H7 (cell line): ENCODE measurements at regions not wholly inside any gene's neighbourhood (a gene's known extent, or its start where the extent isn't known, plus 50 kb on each side); places are given as distances from the start of the nearest gene placed in this dataset.
A peak's percentile ranks its signal among the peaks of the same experiment; 100 is the strongest.
"Not testable (repeated sequence)": the region's sequence is repeated elsewhere in the genome, so short reads cannot be mapped to it uniquely, and the experiment has no call there.

Source experiments
- DNase-seq: peaks from one replicate; pipeline ENCODE4 v3.0.0; 2012
- H3K27me3 ChIP-seq: 2 replicates; pipeline ENCODE4 v1.6.0; 2011; ENCODE audit warnings: mild to moderate bottlenecking, low read length; ENCODE audit not compliant: control insufficient read depth, insufficient read depth
- H3K36me3 ChIP-seq: replicated peaks from 2 replicates; pipeline ENCODE4 v1.5.1; 2011; ENCODE audit warnings: low read length; ENCODE audit not compliant: control insufficient read depth, insufficient read depth
- H3K4me3 ChIP-seq: 2 replicates; pipeline ENCODE4 v1.5.1; 2011; ENCODE audit warnings: low read depth, mild to moderate bottlenecking, control low read depth, low read length, moderate library complexity; ENCODE audit not compliant: insufficient read depth

DNA sequence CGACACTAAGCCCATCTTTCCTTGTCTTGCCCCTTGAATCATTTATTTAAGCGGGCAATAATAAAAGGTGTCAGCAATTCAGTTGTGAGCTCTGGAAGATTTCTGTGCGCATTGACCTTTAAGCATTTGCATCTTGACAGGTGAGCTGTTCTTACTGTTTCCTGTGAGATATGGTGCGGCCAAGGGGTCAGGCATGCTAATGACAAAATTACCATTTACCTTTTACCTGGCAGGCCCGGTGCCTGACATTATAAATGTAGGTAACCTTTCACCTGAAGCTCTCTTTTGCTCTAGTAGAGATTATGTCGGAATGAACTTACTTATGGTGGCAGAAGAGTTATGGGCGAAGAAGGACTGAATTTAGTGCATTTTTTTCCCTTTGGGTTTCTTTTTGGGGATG is 89.3 kb upstream of the EEF1E1 start:
- no peak overlapping the region for H3K4me3 ChIP-seq
- DNase-seq, result no peak
- no peaks in the 10 kb centered on the region for H3K36me3 ChIP-seq
- H3K27me3 ChIP-seq, result no peaks in the 10 kb centered on the region

DNA sequence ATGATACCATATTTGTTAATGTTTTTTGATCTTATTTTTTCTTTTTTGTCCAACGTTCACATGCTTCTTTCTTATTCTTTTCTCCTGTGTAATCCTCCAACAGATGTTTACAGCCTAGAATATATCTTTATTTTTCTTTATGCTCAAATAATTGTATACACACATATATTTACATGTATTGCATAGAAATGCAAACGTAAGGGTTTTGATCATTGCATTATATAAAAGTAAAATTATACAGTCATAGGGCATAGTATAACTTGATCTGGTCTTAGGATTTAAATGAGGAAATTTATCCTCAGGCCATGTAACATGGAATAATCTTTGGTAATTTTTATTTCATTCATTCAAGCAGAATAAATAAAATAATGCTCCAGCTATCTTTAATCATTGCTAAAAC is 84.9 kb upstream of the EEF1E1 start:
- Histone ChIP-seq H3K27me3 (no peaks in the 10 kb centered on the region), H3K4me3 (no peak overlapping the region), H3K36me3 (no peaks in the 10 kb centered on the region)
- no peak for DNase-seq

DNA sequence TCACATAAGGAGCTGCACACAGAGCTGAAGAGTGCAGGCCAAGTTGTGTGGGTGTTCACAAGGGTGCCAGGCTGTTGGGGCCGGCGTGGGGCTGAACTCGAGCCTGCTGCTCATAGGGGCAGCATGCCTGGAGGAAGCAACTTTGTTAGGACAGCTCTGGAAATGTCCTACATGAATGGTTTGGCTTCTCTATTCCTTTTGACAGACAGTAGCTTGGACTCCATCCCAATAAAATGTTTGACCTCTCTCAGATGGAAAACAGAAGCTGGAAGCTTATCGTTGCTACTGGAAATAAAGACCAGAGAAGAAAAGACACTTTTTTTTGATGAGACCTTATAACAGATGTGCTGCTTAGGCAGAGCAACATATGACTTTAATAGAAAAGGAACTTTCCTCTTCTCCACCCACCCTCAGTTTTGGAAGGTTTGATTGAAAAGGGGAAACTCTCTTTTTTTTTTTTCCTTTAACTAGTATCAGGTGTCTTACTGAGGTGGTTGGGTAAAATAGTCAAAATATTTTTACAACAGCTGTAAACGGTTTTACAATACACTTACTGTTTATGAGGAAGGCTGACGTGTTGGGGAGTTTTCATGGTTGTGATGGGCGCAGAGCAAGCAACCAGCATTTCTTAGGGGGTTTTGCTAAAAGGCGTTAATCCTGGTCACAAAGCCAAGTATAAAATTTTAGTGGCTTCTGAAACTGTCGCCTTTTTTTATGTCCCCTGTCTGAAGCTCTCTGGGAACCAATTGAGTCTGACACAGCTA is 80.7 kb upstream of the EEF1E1 start:
- no peaks in the 10 kb centered on the region for H3K36me3 ChIP-seq
- H3K27me3 ChIP-seq, result no peaks in the 10 kb centered on the region

DNA sequence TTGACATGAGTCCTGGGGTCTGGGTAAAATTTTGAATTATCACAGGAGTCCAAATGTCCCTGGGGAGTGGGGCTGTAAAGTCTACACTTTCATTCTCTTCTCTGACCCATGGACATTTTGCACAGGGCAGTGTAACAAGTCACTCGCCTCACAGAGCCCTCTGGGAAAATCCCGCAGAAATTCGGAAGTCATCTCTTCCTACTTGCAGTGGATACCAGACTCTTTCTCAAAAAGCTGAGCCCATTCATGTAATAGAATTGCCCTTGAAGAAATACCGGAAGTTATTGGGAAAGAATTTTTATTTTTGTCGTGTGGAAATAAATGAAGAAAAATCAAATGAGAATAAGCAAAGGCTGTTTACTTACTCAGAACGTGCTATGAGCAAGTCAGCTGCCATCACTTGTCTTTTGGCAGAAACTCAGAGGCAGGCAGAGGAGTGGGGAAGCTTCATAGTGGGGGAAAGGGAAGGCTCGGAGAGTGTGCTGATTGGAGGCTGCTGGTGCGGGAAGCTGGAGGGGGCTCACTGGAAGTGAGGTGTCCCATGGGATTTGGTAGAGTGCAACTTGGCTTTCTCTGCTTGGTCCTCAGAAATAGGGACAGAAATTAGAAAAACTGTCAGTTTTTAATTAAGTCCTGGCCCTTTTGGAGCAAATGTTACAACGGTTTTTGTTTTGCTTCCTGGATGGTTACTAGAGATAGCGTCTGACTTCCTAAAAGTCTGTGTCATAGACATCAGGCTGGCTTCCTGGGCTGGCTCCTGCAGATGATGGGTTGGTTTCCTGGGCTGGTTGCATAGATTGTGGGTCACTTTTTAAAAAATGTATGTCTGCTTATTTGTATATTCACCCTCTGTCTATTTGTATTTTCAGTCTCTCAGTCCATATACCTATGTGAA is 79.8 kb upstream of the EEF1E1 start:
- Histone ChIP-seq H3K27me3 (no peaks in the 10 kb centered on the region), H3K36me3 (no peaks in the 10 kb centered on the region), H3K4me3 (no peak overlapping the region)
- DNase-seq, result no peak

More for the DNA sequence above, 80.7 kb upstream of the EEF1E1 start:
- DNase-seq, result no peak
- no peak overlapping the region for H3K4me3 ChIP-seq

DNA sequence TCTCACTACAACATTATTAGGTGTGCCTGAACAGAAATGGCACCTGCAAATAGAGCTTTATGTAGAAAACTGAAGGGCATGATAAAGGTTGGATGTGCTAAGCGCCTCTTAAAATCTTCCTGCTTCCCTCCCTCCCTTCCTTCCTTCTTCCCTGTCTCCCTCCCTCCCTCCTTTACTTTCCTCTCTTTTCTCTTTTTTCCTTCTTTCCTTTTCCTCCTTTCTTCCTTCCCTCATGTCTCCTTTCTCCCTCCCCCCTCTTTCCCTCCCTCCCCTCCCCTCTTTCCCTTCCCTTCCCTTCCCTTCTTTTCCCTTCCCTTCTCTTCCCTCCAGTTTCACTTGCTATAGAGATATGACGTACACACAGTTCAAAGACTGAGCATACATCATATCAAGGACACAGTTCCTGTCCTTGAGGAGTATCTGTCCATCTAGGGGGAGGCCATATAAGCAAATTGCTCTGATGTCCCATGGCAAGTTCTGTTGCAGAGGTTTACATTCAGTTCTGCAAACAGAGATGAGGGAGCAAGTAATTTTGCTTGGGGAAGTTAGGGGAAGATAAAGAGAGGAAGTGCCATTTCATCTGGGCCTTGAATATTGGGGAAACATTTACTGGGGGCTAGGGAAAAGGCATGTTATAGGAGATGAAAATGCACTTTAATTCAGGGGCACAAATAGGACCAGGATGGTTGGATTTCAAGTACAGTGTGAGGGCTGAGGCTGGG is 79.0 kb upstream of the EEF1E1 start:
- Histone ChIP-seq H3K36me3 (no peaks in the 10 kb centered on the region), H3K4me3 (no peak overlapping the region), H3K27me3 (no peaks in the 10 kb centered on the region)
- no peak for DNase-seq

DNA sequence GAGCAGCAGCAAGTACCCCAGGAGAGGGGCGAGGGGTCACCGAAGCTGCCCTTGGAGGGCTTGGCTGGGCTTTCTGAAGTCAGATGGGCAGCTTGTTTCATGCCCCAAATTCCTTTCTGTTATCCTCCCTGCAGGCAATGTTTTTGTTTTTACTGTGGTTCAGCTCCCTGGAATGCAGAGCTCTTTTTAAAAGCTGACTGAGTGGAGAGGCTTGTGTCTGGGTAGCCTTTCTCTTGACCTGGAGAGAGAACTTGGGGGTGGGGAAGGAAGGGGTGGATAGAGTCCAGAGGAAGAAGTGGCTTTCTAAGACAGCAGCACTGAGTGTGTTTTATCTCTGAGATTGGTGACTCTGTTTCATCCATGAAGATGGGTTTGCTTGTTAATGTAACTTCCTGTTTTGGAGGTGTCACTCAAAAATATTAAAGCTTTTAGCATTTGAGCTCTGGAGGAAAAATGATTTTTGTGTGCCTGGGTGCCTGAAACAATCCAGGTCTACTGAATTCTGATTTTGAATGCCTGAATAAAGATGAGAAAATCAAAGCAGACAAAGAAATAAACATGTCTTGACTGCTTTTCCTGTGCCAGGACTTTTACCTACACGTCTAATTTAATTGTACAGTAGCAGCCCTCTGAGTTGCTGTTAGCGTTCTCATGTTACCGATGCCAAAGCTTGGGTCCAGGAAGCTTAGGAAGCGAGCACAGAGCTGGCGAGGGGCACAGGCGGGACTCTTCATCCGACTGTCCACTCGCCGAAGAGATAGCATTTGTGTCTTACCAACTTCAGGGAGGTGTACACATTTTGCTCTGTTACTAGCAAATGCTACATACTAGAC is 78.2 kb upstream of the EEF1E1 start:
- Histone ChIP-seq H3K36me3 (no peaks in the 10 kb centered on the region), H3K27me3 (no peaks in the 10 kb centered on the region), H3K4me3 (no peak overlapping the region)
- peak; percentile 69 for DNase-seq

DNA sequence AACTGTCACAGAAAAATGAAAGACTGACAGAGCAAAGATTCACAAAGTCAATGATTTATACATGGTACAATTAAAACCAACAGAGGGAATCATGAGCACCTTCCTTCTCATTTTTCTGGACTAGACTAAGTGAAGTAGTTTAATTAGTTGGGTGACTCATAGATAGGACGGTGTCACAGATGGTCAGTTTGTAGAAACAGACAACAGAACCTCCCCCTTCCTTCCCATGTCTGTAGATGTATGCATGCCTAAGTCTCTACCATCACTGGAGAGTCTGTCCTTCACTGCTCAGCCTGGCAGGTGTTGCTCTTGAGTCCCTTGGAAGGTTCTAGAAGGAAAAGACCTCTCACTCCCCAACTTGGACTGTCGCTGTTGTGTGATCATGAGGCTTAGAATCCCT is 75.4 kb upstream of the EEF1E1 start:
- DNase-seq, result no peak
- Histone ChIP-seq H3K36me3 (no peaks in the 10 kb centered on the region), H3K4me3 (no peak overlapping the region), H3K27me3 (no peaks in the 10 kb centered on the region)

DNA sequence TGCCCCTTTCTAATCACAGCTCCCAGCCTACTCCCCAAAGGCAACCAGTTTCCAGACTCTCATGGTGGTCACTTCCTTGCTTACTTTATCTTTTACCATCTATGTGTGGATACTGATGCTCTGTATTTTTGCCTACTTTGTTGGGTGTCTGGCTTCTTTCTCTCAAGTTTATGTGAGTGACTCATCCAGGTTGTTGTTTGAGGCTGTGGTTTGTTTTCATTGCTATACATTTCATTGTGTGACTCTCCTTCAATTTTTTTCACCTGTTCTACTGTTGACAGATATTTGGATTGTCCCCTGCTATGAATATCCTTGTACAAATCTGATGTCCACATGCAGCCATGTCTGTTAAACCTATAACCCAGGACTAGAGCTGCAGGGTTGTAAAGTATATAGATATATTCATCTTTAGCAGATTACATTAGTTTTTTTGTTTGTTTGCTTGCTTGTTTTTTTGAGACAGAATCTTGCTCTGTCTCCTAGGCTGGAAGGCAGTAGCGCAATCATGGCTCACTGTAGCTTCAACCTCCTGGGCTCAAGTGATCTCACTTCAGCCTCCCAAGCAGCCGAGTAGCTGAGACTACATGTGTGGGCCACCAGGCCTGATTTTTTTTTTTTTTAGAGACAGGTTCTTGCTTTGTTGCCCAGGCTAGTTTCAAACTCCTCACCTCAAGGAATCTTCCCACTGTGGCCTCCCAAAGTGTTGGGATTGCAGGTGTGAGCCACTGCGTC is 72.9 kb upstream of the EEF1E1 start:
- Histone ChIP-seq H3K4me3 (no peak overlapping the region), H3K36me3 (no peaks in the 10 kb centered on the region), H3K27me3 (no peaks in the 10 kb centered on the region)
- DNase-seq, result no peak

DNA sequence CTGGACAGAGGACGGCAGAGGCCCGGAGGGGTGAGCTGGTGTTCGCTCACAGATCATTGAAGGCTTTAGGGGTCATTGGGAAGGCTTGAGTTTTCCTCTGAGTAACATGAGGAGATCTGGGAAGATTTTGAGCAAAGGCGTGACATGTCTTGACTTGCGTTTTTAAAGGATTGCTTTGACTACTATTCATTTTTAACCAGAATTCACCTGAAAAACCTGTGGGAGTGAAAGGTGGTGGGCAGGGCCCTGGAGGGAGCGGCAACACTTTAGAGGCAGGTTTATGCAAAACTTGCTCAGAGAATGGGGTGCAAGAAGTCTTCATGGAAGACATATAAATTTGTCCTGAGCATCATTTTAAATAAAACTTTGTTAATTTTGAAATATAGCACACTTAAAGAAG is 72.2 kb upstream of the EEF1E1 start:
- H3K4me3 ChIP-seq, result no peak overlapping the region
- no peaks in the 10 kb centered on the region for H3K27me3 ChIP-seq
- H3K36me3 ChIP-seq, result no peaks in the 10 kb centered on the region
- DNase-seq, result no peak

DNA sequence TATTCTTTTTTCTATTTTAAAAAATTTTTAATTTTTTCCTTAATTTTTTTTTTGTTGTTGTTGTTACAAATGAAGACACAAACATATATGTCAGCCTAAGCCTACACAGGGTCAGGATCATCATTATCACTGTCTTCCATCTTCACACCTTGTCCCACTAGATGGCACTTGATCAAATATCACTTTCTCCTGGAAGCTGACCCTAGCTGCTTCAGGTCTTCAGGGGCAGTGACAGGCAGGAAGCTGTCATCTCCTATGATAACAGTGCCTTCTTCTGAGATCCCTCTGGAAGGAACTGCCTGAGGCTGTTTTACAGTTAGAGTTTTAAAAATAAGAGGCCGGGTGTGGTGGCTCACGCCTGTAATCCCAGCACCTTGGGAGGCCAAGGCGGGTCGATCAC is 70.2 kb upstream of the EEF1E1 start:
- H3K27me3 ChIP-seq, result no peaks in the 10 kb centered on the region
- no peak overlapping the region for H3K4me3 ChIP-seq
- no peak for DNase-seq
- H3K36me3 ChIP-seq, result no peaks in the 10 kb centered on the region

DNA sequence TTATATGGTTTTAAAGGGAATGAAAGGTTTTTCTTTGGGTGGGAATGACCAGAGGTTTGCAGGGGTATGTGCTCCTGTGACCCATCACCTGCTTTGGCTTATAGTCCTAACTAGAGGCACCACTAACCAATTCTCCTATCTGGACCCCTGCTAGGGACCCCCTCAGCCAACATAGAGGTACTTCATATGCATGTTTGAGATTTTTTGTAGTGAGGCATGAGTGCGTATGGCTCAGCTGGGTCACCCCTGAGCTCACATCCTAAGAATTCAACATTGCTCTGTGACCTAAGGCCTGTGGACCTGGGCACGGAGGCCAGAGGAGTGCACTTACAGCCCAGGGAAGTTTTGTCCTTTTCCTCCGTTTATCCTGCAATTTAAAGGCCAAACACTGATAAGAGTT is 68.4 kb upstream of the EEF1E1 start:
- Histone ChIP-seq H3K4me3 (no peak overlapping the region), H3K36me3 (no peaks in the 10 kb centered on the region), H3K27me3 (no peaks in the 10 kb centered on the region)
- DNase-seq, result no peak

DNA sequence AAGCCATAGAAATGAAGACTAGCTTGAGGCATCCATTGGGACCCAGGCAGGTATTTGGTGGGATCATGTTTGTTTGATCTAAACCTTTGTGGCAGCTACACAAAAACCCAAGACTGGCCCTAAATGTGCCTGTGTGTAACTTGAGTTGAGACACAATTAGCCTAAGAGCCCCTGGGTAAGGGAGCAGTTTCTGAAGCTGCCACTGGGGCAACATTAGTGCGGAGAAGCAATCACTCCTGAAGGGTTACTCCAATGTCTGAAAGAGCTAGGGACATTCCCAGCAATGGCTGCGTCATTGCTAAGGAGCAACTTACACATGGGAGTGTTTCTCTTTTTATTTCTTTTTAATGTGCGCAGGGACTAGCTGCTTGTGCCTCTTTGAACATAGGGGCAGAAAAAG is 67.9 kb upstream of the EEF1E1 start:
- no peak overlapping the region for H3K4me3 ChIP-seq
- no peaks in the 10 kb centered on the region for H3K36me3 ChIP-seq
- DNase-seq, result peak; percentile 71
- no peaks in the 10 kb centered on the region for H3K27me3 ChIP-seq

DNA sequence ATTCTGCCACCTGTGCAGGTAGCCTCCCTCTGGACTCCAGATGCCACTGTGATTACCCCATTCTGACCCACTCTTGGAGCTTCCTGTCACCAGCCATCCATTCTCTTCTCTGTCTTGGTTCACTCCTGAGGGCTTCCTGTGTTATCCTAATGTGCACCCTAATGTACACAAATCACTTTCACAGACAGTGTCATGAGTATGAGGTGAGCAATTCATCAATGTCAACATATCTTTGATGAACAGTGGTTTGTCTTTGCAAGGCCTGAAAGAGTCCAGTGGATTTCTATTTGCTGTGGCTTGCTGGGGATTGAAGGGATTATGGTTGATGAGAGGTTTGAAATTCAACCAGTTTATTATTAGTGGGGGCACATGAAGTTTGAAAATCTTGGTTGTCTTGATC is 63.8 kb upstream of the EEF1E1 start:
- H3K4me3 ChIP-seq, result no peak overlapping the region
- H3K36me3 ChIP-seq, result no peaks in the 10 kb centered on the region
- no peak for DNase-seq
- H3K27me3 ChIP-seq, result no peaks in the 10 kb centered on the region

DNA sequence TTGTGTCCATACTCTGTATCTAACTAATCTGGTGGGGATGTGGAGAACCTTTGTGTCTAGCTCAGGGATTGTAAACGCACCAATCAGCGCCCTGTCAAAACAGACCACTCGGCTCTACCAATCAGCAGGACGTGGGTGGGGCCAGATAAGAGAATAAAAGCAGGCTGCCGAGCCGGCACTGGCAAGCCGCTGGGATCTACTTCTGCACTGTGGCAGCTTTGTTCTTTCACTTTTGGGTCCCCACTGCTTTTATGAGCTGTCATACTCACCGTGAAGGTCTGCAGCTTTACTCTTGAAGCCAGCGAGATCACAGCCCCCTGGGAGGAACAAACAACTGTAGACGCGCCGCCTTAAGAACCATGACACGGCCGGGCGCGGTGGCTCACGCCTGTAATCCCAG is 62.7 kb upstream of the EEF1E1 start:
- not testable (repeated sequence) for H3K4me3 ChIP-seq, H3K27me3 ChIP-seq, DNase-seq, H3K36me3 ChIP-seq
